ENCODE measurements at regions not wholly inside any gene's neighbourhood (a gene's known extent, or its start where the extent isn't known, plus 50 kb on each side); places are given as distances from the start of the nearest gene placed in this dataset.

GRCh38 chr18:8963876-8964275, 138.6 kb upstream of the NDUFV2 start:
- Histone ChIP-seq H3K4me1 (ENCODE audit: control insufficient read depth in 3 of 3, insufficient read depth in 2 of 3, low read depth in 1 of 3, low read length in 2 of 3) (peaks cover 0 to 9% (median 0%) of the 10 kb centered on the region in 3 donors), H3K27me3 (ENCODE audit: control insufficient read depth in 3 of 3, insufficient read depth in 3 of 3, low read length in 3 of 3) (no peaks in the 10 kb centered on the region), H3K4me3 (ENCODE audit: low read depth in 1 of 3, low read length in 3 of 3) (no peak overlapping the region), H3K36me3 (ENCODE audit: control insufficient read depth in 3 of 3, insufficient read depth in 2 of 3, low read depth in 1 of 3, low read length in 3 of 3) (no peaks in the 10 kb centered on the region), H3K27ac (ENCODE audit: low read depth in 1 of 3, low read length in 2 of 3) (no peak overlapping the region), H3K9me3 (ENCODE audit: control insufficient read depth in 2 of 2, insufficient read depth in 1 of 2, low read depth in 1 of 2, low read length in 1 of 2) (no peaks in the 10 kb centered on the region)
- DNase-seq (no peak), FAIRE-seq (no peak)

DNA sequence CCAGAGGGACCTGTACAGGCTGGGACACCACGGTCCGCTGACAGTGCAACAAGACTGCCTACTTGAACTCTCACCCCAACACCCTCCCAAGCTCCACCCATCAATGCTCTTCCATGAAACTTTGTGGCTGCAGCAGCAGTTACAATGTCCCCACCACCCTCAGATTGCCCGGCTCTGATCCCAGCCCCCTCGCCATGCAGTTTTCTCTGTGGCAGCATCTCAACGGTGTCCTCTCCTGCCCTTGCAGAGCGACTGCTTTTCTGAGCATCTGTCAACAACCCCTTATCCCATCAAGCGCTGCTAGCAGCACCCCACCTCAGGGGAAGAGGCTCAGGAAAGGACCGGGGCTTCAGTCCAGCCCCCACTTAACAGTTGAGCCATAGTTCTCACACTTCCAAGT, 137.1 kb upstream of the NDUFV2 start:
- no peak for DNase-seq
- Histone ChIP-seq H3K27ac (ENCODE audit: low read depth in 1 of 3, low read length in 2 of 3) (no peak overlapping the region), H3K4me3 (ENCODE audit: low read depth in 1 of 3, low read length in 3 of 3) (no peak overlapping the region), H3K27me3 (ENCODE audit: control insufficient read depth in 3 of 3, insufficient read depth in 3 of 3, low read length in 3 of 3) (no peaks in the 10 kb centered on the region), H3K4me1 (ENCODE audit: control insufficient read depth in 3 of 3, insufficient read depth in 2 of 3, low read depth in 1 of 3, low read length in 2 of 3) (peaks cover 0 to 1% (median 0%) of the 10 kb centered on the region in 3 donors), H3K9me3 (ENCODE audit: control insufficient read depth in 2 of 2, insufficient read depth in 1 of 2, low read depth in 1 of 2, low read length in 1 of 2) (no peaks in the 10 kb centered on the region), H3K36me3 (ENCODE audit: control insufficient read depth in 3 of 3, insufficient read depth in 2 of 3, low read depth in 1 of 3, low read length in 3 of 3) (no peaks in the 10 kb centered on the region)
- FAIRE-seq, result no peak
- 81 to 95% (median 87%) methylated on average over 8 of the region's 8 CpGs for WGBS, 3 donors

DNA sequence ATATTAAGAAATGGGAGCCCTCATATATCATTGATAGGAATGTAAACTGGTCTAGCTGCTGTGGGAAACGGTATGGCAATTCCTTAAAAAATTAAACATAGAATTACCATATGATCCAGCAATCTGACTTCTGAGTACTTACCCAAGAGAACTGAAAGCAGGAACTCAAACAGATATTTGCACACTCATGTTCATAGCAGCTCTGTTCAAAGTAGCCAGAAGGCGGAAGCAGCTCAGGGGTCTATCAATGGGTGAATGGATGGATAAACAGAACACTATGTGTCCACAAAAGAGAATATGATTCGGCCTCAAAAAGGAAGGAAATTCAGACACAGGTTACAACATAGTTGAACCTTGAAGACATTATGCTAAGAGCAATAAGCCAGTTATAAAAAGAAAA, 135.7 kb upstream of the NDUFV2 start:
- 86 to 88% (median 86%) methylated on average over 3 of the region's 3 CpGs for WGBS, 3 donors
- FAIRE-seq, result no peak
- no peak for DNase-seq

GRCh38 chr18:8967573-8967972, 134.9 kb upstream of the NDUFV2 start:
- Histone ChIP-seq H3K4me1 (ENCODE audit: control insufficient read depth in 3 of 3, insufficient read depth in 2 of 3, low read depth in 1 of 3, low read length in 2 of 3) (no peaks in the 10 kb centered on the region), H3K36me3 (ENCODE audit: control insufficient read depth in 3 of 3, insufficient read depth in 2 of 3, low read depth in 1 of 3, low read length in 3 of 3) (no peaks in the 10 kb centered on the region), H3K9me3 (ENCODE audit: control insufficient read depth in 2 of 2, insufficient read depth in 1 of 2, low read depth in 1 of 2, low read length in 1 of 2) (no peaks in the 10 kb centered on the region), H3K27me3 (ENCODE audit: control insufficient read depth in 3 of 3, insufficient read depth in 3 of 3, low read length in 3 of 3) (no peaks in the 10 kb centered on the region), H3K27ac (ENCODE audit: low read depth in 1 of 3, low read length in 2 of 3) (no peak overlapping the region), H3K4me3 (ENCODE audit: low read depth in 1 of 3, low read length in 3 of 3) (no peak overlapping the region)
- WGBS, 3 donors, result 94 to 95% (median 94%) methylated on average over 6 of the region's 6 CpGs
- no peak for DNase-seq
- no peak for FAIRE-seq

More for the DNA sequence above, 135.7 kb upstream of the NDUFV2 start:
- H3K27me3 ChIP-seq (ENCODE audit: control insufficient read depth in 3 of 3, insufficient read depth in 3 of 3, low read length in 3 of 3), result no peaks in the 10 kb centered on the region
- no peak overlapping the region for H3K4me3 ChIP-seq (ENCODE audit: low read depth in 1 of 3, low read length in 3 of 3)
- no peaks in the 10 kb centered on the region for H3K9me3 ChIP-seq (ENCODE audit: control insufficient read depth in 2 of 2, insufficient read depth in 1 of 2, low read depth in 1 of 2, low read length in 1 of 2)
- H3K36me3 ChIP-seq (ENCODE audit: control insufficient read depth in 3 of 3, insufficient read depth in 2 of 3, low read depth in 1 of 3, low read length in 3 of 3), result no peaks in the 10 kb centered on the region
- no peaks in the 10 kb centered on the region for H3K4me1 ChIP-seq (ENCODE audit: control insufficient read depth in 3 of 3, insufficient read depth in 2 of 3, low read depth in 1 of 3, low read length in 2 of 3)
- no peak overlapping the region for H3K27ac ChIP-seq (ENCODE audit: low read depth in 1 of 3, low read length in 2 of 3)

GRCh38 chr18:8969639-8970390, 132.7 kb upstream of the NDUFV2 start:
- Histone ChIP-seq H3K27ac (ENCODE audit: low read depth in 1 of 3, low read length in 2 of 3) (no peak overlapping the region), H3K27me3 (ENCODE audit: control insufficient read depth in 3 of 3, insufficient read depth in 3 of 3, low read length in 3 of 3) (no peaks in the 10 kb centered on the region), H3K9me3 (ENCODE audit: control insufficient read depth in 2 of 2, insufficient read depth in 1 of 2, low read depth in 1 of 2, low read length in 1 of 2) (peaks cover 0 to 5% of the 10 kb centered on the region in 2 donors), H3K36me3 (ENCODE audit: control insufficient read depth in 3 of 3, insufficient read depth in 2 of 3, low read depth in 1 of 3, low read length in 3 of 3) (no peaks in the 10 kb centered on the region), H3K4me1 (ENCODE audit: control insufficient read depth in 3 of 3, insufficient read depth in 2 of 3, low read depth in 1 of 3, low read length in 2 of 3) (no peaks in the 10 kb centered on the region), H3K4me3 (ENCODE audit: low read depth in 1 of 3, low read length in 3 of 3) (no peak overlapping the region)
- no peak for FAIRE-seq
- 67 to 81% (median 67%) methylated on average over 3 to 4 of the region's 4 CpGs for WGBS, 3 donors
- DNase-seq, result no peak

GRCh38 chr18:8970843-8971242, 131.7 kb upstream of the NDUFV2 start:
- H3K36me3 ChIP-seq (ENCODE audit: control insufficient read depth in 3 of 3, insufficient read depth in 2 of 3, low read depth in 1 of 3, low read length in 3 of 3), result no peaks in the 10 kb centered on the region
- DNase-seq (no peak), FAIRE-seq (no peak)
- no peaks in the 10 kb centered on the region for H3K4me1 ChIP-seq (ENCODE audit: control insufficient read depth in 3 of 3, insufficient read depth in 2 of 3, low read depth in 1 of 3, low read length in 2 of 3)
- WGBS, 3 donors, result 94 to 95% (median 94%) methylated on average over 6 of the region's 6 CpGs
- H3K27ac ChIP-seq (ENCODE audit: low read depth in 1 of 3, low read length in 2 of 3), result no peak overlapping the region
- no peak overlapping the region for H3K4me3 ChIP-seq (ENCODE audit: low read depth in 1 of 3, low read length in 3 of 3)
- no peaks in the 10 kb centered on the region for H3K27me3 ChIP-seq (ENCODE audit: control insufficient read depth in 3 of 3, insufficient read depth in 3 of 3, low read length in 3 of 3)
- peaks cover 0 to 5% of the 10 kb centered on the region in 2 donors for H3K9me3 ChIP-seq (ENCODE audit: control insufficient read depth in 2 of 2, insufficient read depth in 1 of 2, low read depth in 1 of 2, low read length in 1 of 2)

DNA sequence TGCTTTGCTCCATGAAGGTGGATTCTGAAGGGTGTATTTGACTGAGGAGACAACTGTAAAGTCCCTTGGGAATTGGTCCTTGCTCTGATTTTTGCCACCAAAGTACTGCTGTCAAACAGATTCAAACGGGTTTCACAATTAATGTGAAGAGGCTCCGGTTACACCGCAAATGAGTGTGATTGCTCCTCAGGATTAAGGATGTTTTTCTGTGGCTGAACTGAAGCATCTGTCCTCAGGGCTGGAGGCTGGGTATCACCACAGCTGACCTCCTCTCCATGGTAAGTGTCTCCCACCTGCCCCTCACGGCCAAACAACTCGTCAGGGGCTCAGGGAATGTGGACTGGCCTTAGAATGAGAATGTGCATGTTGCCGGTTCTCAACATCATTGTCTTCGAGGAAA, 130.4 kb upstream of the NDUFV2 start:
- DNase-seq, result no peak
- Histone ChIP-seq H3K9me3 (ENCODE audit: control insufficient read depth in 2 of 2, insufficient read depth in 1 of 2, low read depth in 1 of 2, low read length in 1 of 2) (peaks cover 0 to 5% of the 10 kb centered on the region in 2 donors), H3K27ac (ENCODE audit: low read depth in 1 of 3, low read length in 2 of 3) (no peak overlapping the region), H3K36me3 (ENCODE audit: control insufficient read depth in 3 of 3, insufficient read depth in 2 of 3, low read depth in 1 of 3, low read length in 3 of 3) (no peaks in the 10 kb centered on the region), H3K27me3 (ENCODE audit: control insufficient read depth in 3 of 3, insufficient read depth in 3 of 3, low read length in 3 of 3) (no peaks in the 10 kb centered on the region), H3K4me1 (ENCODE audit: control insufficient read depth in 3 of 3, insufficient read depth in 2 of 3, low read depth in 1 of 3, low read length in 2 of 3) (no peaks in the 10 kb centered on the region), H3K4me3 (ENCODE audit: low read depth in 1 of 3, low read length in 3 of 3) (no peak overlapping the region)
- 74 to 89% (median 76%) methylated on average over 7 of the region's 7 CpGs for WGBS, 3 donors
- FAIRE-seq, result no peak

GRCh38 chr18:8974279-8974678, 128.2 kb upstream of the NDUFV2 start:
- H3K9me3 ChIP-seq (ENCODE audit: control insufficient read depth in 2 of 2, insufficient read depth in 1 of 2, low read depth in 1 of 2, low read length in 1 of 2), result peaks cover 0 to 5% of the 10 kb centered on the region in 2 donors
- no peaks in the 10 kb centered on the region for H3K27me3 ChIP-seq (ENCODE audit: control insufficient read depth in 3 of 3, insufficient read depth in 3 of 3, low read length in 3 of 3)
- 76 to 95% (median 91%) methylated on average over 4 of the region's 4 CpGs for WGBS, 3 donors
- H3K4me1 ChIP-seq (ENCODE audit: control insufficient read depth in 3 of 3, insufficient read depth in 2 of 3, low read depth in 1 of 3, low read length in 2 of 3), result no peaks in the 10 kb centered on the region
- H3K36me3 ChIP-seq (ENCODE audit: control insufficient read depth in 3 of 3, insufficient read depth in 2 of 3, low read depth in 1 of 3, low read length in 3 of 3), result no peaks in the 10 kb centered on the region
- FAIRE-seq, result no peak
- H3K27ac ChIP-seq (ENCODE audit: low read depth in 1 of 3, low read length in 2 of 3), result no peak overlapping the region
- no peak overlapping the region for H3K4me3 ChIP-seq (ENCODE audit: low read depth in 1 of 3, low read length in 3 of 3)
- DNase-seq, result no peak

GRCh38 chr18:8974696-8975095, 127.8 kb upstream of the NDUFV2 start:
- DNase-seq (no peak), FAIRE-seq (no peak)
- Histone ChIP-seq H3K4me3 (ENCODE audit: low read depth in 1 of 3, low read length in 3 of 3) (no peak overlapping the region), H3K36me3 (ENCODE audit: control insufficient read depth in 3 of 3, insufficient read depth in 2 of 3, low read depth in 1 of 3, low read length in 3 of 3) (no peaks in the 10 kb centered on the region), H3K27me3 (ENCODE audit: control insufficient read depth in 3 of 3, insufficient read depth in 3 of 3, low read length in 3 of 3) (no peaks in the 10 kb centered on the region), H3K9me3 (ENCODE audit: control insufficient read depth in 2 of 2, insufficient read depth in 1 of 2, low read depth in 1 of 2, low read length in 1 of 2) (peaks cover 0 to 5% of the 10 kb centered on the region in 2 donors), H3K27ac (ENCODE audit: low read depth in 1 of 3, low read length in 2 of 3) (no peak overlapping the region), H3K4me1 (ENCODE audit: control insufficient read depth in 3 of 3, insufficient read depth in 2 of 3, low read depth in 1 of 3, low read length in 2 of 3) (no peaks in the 10 kb centered on the region)
- 71 to 82% (median 76%) methylated on average over 2 of the region's 2 CpGs for WGBS, 3 donors
